ENCODE measurements at regions not wholly inside any gene's neighbourhood (a gene's known extent, or its start where the extent isn't known, plus 50 kb on each side); places are given as distances from the start of the nearest gene placed in this dataset.

- 60 to 73% methylated on average over 4 of the region's 4 CpGs for WGBS, 2 donors
- Histone ChIP-seq H3K36me3 (ENCODE audit: control insufficient read depth in 2 of 2, insufficient read depth in 2 of 2, low read length in 1 of 2) (no peaks in the 10 kb centered on the region), H3K27me3 (ENCODE audit: control insufficient read depth in 1 of 2, insufficient read depth in 2 of 2, low read length in 2 of 2) (no peaks in the 10 kb centered on the region), H3K9me3 (ENCODE audit: control insufficient read depth in 2 of 2, insufficient read depth in 1 of 2, low read depth in 1 of 2, low read length in 1 of 2) (no peaks in the 10 kb centered on the region), H3K4me1 (ENCODE audit: control insufficient read depth in 2 of 2, insufficient read depth in 2 of 2, low read length in 1 of 2) (no peaks in the 10 kb centered on the region), H3K4me3 (ENCODE audit: low read depth in 1 of 2, low read length in 2 of 2) (no peak overlapping the region), H3K27ac (ENCODE audit: low read depth in 2 of 2, low read length in 1 of 2) (no peak overlapping the region)
Observed at GRCh38 chr4:147423229-147423628, 57.7 kb upstream of the EDNRA start.

GRCh38 chr4:147425019-147425418, 55.9 kb upstream of the EDNRA start:
- no peaks in the 10 kb centered on the region for H3K4me1 ChIP-seq (ENCODE audit: control insufficient read depth in 2 of 2, insufficient read depth in 2 of 2, low read length in 1 of 2)
- 91 to 93% methylated on average over 1 of the region's 1 CpG for WGBS, 2 donors
- no peak overlapping the region for H3K4me3 ChIP-seq (ENCODE audit: low read depth in 1 of 2, low read length in 2 of 2)
- peaks cover 0 to 2% of the 10 kb centered on the region in 2 donors for H3K9me3 ChIP-seq (ENCODE audit: control insufficient read depth in 2 of 2, insufficient read depth in 1 of 2, low read depth in 1 of 2, low read length in 1 of 2)
- no peaks in the 10 kb centered on the region for H3K27me3 ChIP-seq (ENCODE audit: control insufficient read depth in 1 of 2, insufficient read depth in 2 of 2, low read length in 2 of 2)
- H3K36me3 ChIP-seq (ENCODE audit: control insufficient read depth in 2 of 2, insufficient read depth in 2 of 2, low read length in 1 of 2) = no peaks in the 10 kb centered on the region
- H3K27ac ChIP-seq (ENCODE audit: low read depth in 2 of 2, low read length in 1 of 2) = no peak overlapping the region

GRCh38 chr4:147428583-147428982, 52.3 kb upstream of the EDNRA start:
- no peak overlapping the region for H3K27ac ChIP-seq (ENCODE audit: low read depth in 2 of 2, low read length in 1 of 2)
- WGBS, 2 donors = 60 to 71% methylated on average over 4 of the region's 4 CpGs
- H3K36me3 ChIP-seq (ENCODE audit: control insufficient read depth in 2 of 2, insufficient read depth in 2 of 2, low read length in 1 of 2) = no peaks in the 10 kb centered on the region
- peaks cover 0 to 2% of the 10 kb centered on the region in 2 donors for H3K9me3 ChIP-seq (ENCODE audit: control insufficient read depth in 2 of 2, insufficient read depth in 1 of 2, low read depth in 1 of 2, low read length in 1 of 2)
- H3K27me3 ChIP-seq (ENCODE audit: control insufficient read depth in 1 of 2, insufficient read depth in 2 of 2, low read length in 2 of 2) = peaks cover 0 to 2% of the 10 kb centered on the region in 2 donors
- H3K4me3 ChIP-seq (ENCODE audit: low read depth in 1 of 2, low read length in 2 of 2) = no peak overlapping the region
- H3K4me1 ChIP-seq (ENCODE audit: control insufficient read depth in 2 of 2, insufficient read depth in 2 of 2, low read length in 1 of 2) = no peaks in the 10 kb centered on the region

- H3K4me3 ChIP-seq (ENCODE audit: low read depth in 1 of 2, low read length in 2 of 2) = no peak overlapping the region
- no peaks in the 10 kb centered on the region for H3K4me1 ChIP-seq (ENCODE audit: control insufficient read depth in 2 of 2, insufficient read depth in 2 of 2, low read length in 1 of 2)
- H3K9me3 ChIP-seq (ENCODE audit: control insufficient read depth in 2 of 2, insufficient read depth in 1 of 2, low read depth in 1 of 2, low read length in 1 of 2) = peaks cover 0 to 2% of the 10 kb centered on the region in 2 donors
- H3K36me3 ChIP-seq (ENCODE audit: control insufficient read depth in 2 of 2, insufficient read depth in 2 of 2, low read length in 1 of 2) = no peaks in the 10 kb centered on the region
- no peak overlapping the region for H3K27ac ChIP-seq (ENCODE audit: low read depth in 2 of 2, low read length in 1 of 2)
- H3K27me3 ChIP-seq (ENCODE audit: control insufficient read depth in 1 of 2, insufficient read depth in 2 of 2, low read length in 2 of 2) = peaks cover 0 to 2% of the 10 kb centered on the region in 2 donors
- 67 to 69% methylated on average over 2 of the region's 2 CpGs for WGBS, 2 donors
Observed at GRCh38 chr4:147430111-147430510, 50.8 kb upstream of the EDNRA start.

Measured in esophagus (tissue), 2 donors.